GM12865 (cell line): ENCODE measurements at regions not wholly inside any gene's neighbourhood (a gene's known extent, or its start where the extent isn't known, plus 50 kb on each side); places are given as distances from the start of the nearest gene placed in this dataset.

Experiments
- DNase-seq: peaks from one replicate; pipeline ENCODE4 v3.0.0; 2010; ENCODE audit warnings: low read depth
- H3K4me3 ChIP-seq: 2 replicates; pipeline ENCODE4 v1.5.1; 2011; ENCODE audit warnings: mild to moderate bottlenecking, low read depth, low read length, control low read depth
- CTCF ChIP-seq: IDR thresholded peaks from 2 replicates; pipeline ENCODE4 v1.5.1; 2011; ENCODE audit warnings: low read length, control low read depth, low read depth, inconsistent platforms; ENCODE audit not compliant: insufficient read depth; ENCODE audit errors: missing control alignments

GRCh38 chr9:11199335-11199734, 586.5 kb upstream of the PTPRD start:
- H3K4me3 ChIP-seq, result no peak overlapping the region
- DNase-seq, result no peak
- no peak for TF ChIP-seq CTCF

GRCh38 chr9:11204521-11204920, 591.7 kb upstream of the PTPRD start:
- DNase-seq, result no peak
- no peak overlapping the region for H3K4me3 ChIP-seq
- no peak for TF ChIP-seq CTCF

GRCh38 chr9:11206925-11207324, 594.1 kb upstream of the PTPRD start:
- DNase-seq, result no peak
- H3K4me3 ChIP-seq, result no peak overlapping the region
- no peak for TF ChIP-seq CTCF

DNA sequence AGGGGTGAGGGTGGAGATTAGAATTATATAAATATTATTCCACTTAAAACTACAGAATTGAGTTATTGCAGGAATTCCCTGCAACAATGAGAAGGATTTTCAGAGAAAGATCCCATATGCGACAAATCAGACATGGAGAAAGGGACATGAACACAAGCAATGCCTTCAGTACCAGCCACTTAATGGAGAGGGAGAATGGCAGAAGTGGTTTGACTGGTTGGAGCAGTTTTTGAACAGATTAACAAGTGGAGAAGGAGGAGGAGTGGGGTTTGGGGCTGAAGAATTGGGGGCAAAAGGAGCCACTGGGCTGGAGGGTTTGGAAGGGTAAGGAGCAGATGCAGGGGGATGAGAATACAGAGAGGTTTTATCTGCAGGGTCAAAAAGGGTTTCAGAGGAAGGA, 620.9 kb upstream of the PTPRD start:
- no peak overlapping the region for H3K4me3 ChIP-seq
- no peak for DNase-seq
- no peak for TF ChIP-seq CTCF

DNA sequence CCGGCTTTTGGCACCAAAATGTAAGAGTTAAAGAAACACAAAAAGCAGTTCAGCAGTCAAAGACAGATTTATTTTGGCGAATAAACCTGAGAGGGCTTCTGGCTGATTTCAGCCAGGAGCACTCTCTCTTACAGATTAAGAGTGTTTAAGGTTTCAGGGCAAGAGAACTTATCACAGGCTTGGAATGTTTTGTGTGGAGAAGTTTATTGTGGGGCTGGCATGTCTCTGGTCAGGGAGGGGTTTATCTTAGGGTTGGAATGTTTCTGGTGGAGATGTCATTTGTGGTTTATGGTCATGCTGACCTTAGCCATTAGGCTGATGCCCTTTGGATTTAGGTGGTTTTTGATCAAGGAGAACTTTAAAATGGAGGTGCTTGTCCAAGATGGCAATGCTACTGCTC, 622.3 kb upstream of the PTPRD start:
- no peak overlapping the region for H3K4me3 ChIP-seq
- DNase-seq, result no peak
- no peak for TF ChIP-seq CTCF

DNA sequence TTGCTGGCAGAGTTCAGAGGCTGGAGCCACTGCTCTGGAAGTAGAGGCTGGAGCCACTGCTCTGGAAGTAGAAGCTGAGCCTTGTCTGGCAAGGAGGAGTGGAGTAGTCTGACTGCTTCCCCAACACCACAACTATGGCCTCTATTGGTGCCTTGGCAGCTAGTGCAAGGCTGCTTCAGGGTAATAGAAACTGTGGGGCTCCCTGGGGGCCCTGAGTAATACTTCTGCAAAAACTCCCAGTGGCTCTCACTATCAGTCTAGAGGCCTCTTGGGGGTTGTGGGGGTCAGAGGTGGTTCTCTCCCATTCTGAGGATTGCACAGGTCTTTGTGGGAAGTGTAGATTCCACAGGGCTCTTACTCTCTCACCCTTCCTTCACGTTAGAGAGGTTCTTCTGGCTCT, 629.0 kb upstream of the PTPRD start:
- TF ChIP-seq CTCF, result no peak
- H3K4me3 ChIP-seq, result no peak overlapping the region
- DNase-seq, result no peak

- no peak for TF ChIP-seq CTCF
- H3K4me3 ChIP-seq, result no peak overlapping the region
- DNase-seq, result no peak
Observed at GRCh38 chr9:11257992-11258391, 645.2 kb upstream of the PTPRD start.
